NCI-H2196 treated with DMSO at 0.1 percent for 48 hours (cell line): ENCODE measurements at regions not wholly inside any gene's neighbourhood (a gene's known extent, or its start where the extent isn't known, plus 50 kb on each side); places are given as distances from the start of the nearest gene placed in this dataset.

Source experiments
- DNase-seq: peaks from one replicate; lab custom pipeline; 2025; ENCODE audit not compliant: unreplicated experiment; lab: John Stamatoyannopoulos, UW

DNA sequence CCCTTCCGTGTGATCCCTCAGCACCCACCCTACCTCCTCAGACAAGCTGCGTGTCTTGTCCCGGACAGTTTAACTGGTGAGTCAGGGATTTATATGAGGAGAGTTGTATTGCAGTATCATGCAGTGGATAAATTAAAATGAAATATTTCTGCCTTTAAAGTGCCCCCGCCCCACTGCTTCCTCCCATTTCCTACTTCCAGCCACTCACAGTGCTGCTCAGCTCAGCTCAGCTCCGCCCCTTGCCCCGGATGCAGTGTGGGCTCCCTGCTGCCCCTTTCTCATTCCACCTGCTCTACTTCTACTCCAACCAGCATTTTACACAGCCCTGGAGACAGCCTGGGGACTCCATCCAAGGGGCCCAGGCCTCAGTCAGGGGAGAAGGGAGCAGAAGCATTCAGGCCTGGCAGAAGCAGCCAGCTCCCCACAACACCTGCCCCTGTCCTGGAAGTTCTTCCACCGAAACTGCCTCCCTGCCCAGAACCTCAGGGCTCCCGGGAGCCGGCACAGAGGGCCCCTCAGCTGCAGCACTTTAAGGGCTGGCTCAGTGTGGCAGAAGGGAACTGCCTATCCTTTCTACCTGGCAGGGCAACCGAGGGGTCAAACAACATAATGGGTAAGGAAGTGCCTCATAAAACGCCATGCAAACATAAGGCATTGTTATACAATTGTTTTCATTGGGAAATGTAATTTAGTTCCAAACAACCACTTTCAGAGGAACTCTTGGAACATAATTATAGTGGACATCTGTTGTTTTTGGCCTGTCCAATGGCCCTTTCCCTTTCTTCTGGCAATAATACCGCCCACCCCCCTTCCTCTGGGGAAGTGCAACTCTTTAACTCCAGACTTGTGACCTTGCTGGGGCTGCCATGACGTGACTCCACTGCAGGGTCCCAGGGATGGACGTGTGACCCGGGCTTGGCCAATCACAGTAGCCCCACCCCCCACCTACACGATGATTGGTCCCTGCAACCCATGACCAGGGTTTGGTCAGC, 102.3 kb downstream of the LIPG start:
- no peak for DNase-seq

- DNase-seq, result no peak
Observed at GRCh38 chr18:49662506-49662905, 100.6 kb downstream of the LIPG start.

GRCh38 chr18:49658823-49659404, 97.1 kb downstream of the LIPG start:
- no peak for DNase-seq

- no peak for DNase-seq
Observed at GRCh38 chr18:49656073-49656692, 94.3 kb downstream of the LIPG start.

GRCh38 chr18:49655266-49656072, 93.6 kb downstream of the LIPG start:
- DNase-seq, result no peak

- no peak for DNase-seq
Observed at GRCh38 chr18:49654347-49654746, 92.5 kb downstream of the LIPG start.

GRCh38 chr18:49652881-49653724, 91.2 kb downstream of the LIPG start:
- DNase-seq, result no peak

DNA sequence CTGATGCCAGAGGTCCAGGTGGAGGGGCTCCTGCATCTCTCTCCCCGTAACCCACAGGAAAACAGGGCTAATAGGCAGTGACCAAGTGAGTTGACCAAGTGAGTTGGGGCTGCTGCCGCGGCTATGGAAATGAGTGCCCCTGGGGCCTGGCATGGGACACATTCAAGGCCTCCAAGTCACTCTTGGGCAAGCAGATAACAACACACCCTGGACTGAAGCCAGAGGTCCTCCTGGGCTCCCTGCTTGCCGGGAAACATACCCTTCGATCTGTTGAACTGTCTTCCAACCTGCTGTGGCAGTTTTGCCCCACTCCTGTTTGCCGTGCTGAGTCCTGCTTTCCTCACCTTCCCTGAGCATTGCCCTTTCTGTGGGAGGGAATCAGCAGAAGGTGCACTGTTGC, 89.2 kb downstream of the LIPG start:
- no peak for DNase-seq

GRCh38 chr18:49650426-49650891, 88.6 kb downstream of the LIPG start:
- DNase-seq, result no peak

DNA sequence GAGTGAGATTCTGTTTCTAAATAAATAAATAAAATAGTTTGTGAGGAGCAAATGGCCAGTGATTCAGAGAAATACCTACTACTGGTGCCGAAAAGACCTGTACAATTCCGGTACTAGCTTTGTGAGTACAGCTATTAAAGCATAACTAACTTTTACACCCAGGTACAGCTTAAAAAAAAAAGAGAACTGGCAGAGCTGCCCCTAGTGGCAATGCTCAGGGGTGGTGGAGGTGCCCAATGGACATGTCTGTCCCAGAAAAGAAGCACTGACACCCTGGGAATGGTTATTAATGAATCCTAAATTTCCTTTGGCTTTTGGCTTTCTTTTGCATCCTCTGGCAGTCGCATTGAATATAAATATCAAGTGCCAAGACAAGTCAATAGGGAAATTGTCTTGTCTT, 87.0 kb downstream of the LIPG start:
- DNase-seq, result no peak
